GM12891 (cell line): ENCODE measurements at regions not wholly inside any gene's neighbourhood (a gene's known extent, or its start where the extent isn't known, plus 50 kb on each side); places are given as distances from the start of the nearest gene placed in this dataset.

Experiments
- DNase-seq: peaks from one replicate; pipeline ENCODE4 v3.0.0; 2011; ENCODE audit warnings: low spot score; ENCODE audit not compliant: insufficient read length
- FAIRE-seq: peaks from 2 replicates; lab custom pipeline; 2011; peaks lifted over from hg19 to GRCh38; lab: Jason Lieb, UNC
- PAX5 ChIP-seq: IDR thresholded peaks from 2 replicates; pipeline ENCODE4 v1.6.1; 2011; ENCODE audit warnings: low read length, moderate library complexity, mild to moderate bottlenecking; ENCODE audit not compliant: insufficient read depth, severe bottlenecking
- POLR2A ChIP-seq: IDR thresholded peaks from 2 replicates; pipeline ENCODE4 v1.6.1; 2011; ENCODE audit warnings: low read depth, low read length, control low read depth
- POLR2AphosphoS5 ChIP-seq: IDR thresholded peaks from 2 replicates; pipeline ENCODE4 v1.6.1; 2011; ENCODE audit warnings: low read depth, low read length, control low read depth
- POU2F2 ChIP-seq: IDR thresholded peaks from 2 replicates; pipeline ENCODE4 v1.6.1; 2011; ENCODE audit warnings: low read depth, mild to moderate bottlenecking, control low read depth, low read length, moderate library complexity
- SPI1 ChIP-seq: IDR thresholded peaks from 2 replicates; pipeline ENCODE4 v1.6.1; 2011; ENCODE audit warnings: low read depth, low read length, control low read depth
- TAF1 ChIP-seq: IDR thresholded peaks from 2 replicates; pipeline ENCODE4 v1.6.1; 2011; ENCODE audit warnings: low read depth, low read length, control low read depth

DNA sequence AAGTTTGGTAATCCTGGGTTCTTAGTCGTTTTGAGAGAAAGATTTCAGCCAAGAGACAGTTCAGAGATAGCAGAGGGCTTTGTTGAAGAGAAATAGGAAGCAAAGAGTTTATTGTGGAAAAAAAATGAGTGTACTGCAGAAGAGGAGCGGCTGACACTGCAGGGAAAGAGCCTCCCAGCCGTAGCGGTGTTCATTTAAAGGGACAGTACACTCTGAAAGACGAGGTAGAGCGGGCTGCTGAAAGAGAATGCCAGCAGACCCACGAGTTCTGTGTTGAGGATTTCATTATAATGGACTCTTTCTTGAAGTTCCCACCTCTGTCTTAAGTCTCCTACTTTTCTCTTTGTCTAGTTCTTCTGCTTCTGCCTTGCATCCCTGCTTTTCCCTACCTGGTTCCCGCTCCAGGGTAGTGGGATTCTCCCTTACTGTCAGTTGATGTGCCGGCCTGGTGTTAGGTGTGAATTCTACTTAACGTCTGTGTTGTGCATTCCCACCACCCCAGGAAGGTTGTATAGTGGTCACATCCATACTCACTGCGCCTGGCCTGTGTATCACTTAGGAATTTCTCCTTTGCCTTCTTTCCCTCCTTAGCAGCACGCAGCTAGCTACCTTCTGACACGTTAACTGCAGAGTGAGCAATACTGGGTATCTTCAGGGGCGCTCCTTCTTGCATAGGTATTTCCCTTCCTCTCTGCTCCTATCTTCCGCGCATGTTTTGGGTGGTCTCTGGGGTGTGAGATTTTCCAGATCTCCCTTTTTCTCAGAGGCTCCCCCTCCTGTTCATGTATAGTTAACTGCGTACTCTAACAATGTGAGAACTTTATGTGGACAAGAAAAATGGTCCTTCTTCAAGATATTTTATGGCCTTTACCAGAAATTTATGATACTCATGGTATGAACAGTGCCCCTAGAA lies 164.5 kb downstream of the PTH2R start:
- no peak for TF ChIP-seq PAX5
- TF ChIP-seq POU2F2 = no peak
- no peak for TF ChIP-seq POLR2A
- TF ChIP-seq SPI1 = no peak
- TF ChIP-seq TAF1 = no peak
- no peak for TF ChIP-seq POLR2AphosphoS5
- FAIRE-seq (no peak), DNase-seq (no peak)

DNA sequence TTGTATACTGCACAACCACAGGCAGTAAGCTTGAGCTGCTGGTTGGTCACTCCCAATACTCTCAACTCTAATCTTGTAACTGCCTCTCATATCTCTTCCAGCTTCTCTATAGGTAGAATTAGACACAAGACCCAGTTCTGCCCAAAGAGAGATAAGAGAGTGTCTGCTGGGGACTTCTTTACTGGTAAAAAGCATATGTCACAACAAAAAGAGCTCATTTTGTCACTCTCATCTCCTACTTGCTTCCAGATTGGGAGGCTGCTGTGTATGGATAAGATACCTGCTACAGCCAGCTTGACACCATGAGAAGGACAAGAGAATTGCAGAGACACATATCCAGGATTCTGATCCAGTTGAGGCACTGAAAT lies 165.2 kb downstream of the PTH2R start:
- TF ChIP-seq PAX5 (no peak), SPI1 (no peak)
- DNase-seq (no peak), FAIRE-seq (no peak)

DNA sequence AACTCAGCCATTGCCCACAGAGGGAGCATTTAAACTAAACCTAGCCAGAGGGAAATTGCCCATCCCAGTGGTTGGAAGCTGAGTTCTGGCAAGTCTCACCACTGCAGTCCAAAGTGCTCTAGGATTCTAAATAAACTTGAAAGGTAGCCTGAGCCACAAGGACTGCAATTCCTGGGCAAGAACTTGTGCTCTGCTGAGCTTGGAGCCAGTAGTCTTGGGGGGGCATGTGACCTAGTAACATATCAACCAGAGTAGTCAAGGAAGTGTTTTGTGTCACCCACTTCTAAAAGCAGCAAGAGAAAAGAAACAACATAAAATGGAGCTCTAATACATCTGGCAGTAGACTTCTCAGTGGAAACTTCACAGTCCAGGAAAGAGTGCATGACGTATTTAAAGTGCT lies 167.0 kb downstream of the PTH2R start:
- no peak for TF ChIP-seq POU2F2
- TF ChIP-seq SPI1 = no peak
- no peak for TF ChIP-seq TAF1
- TF ChIP-seq PAX5 = no peak
- no peak for TF ChIP-seq POLR2AphosphoS5
- no peak for TF ChIP-seq POLR2A
- no peak for DNase-seq
- no peak for FAIRE-seq

DNA sequence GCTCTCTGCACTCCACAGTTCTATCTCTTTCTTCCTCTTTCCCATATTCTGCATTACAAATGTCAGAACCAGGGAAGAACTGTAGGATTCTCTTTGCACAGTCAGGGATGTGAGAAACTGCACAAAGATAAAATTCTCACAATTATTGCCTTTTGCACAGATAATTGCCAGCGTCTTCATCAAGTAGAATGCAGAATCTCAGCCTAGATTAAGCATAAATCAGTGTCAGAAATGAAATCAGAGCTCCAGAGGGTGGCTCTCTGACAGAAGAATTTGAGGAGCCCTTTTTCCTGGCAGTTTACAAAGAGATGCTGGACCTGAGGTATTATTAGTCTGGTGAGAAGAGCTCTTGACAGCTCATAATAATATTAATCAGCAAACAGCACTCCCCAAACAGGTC lies 173.1 kb downstream of the PTH2R start:
- FAIRE-seq = no peak
- no peak for DNase-seq
- TF ChIP-seq POLR2A (no peak), POU2F2 (no peak), PAX5 (no peak), POLR2AphosphoS5 (no peak), TAF1 (no peak), SPI1 (no peak)

DNA sequence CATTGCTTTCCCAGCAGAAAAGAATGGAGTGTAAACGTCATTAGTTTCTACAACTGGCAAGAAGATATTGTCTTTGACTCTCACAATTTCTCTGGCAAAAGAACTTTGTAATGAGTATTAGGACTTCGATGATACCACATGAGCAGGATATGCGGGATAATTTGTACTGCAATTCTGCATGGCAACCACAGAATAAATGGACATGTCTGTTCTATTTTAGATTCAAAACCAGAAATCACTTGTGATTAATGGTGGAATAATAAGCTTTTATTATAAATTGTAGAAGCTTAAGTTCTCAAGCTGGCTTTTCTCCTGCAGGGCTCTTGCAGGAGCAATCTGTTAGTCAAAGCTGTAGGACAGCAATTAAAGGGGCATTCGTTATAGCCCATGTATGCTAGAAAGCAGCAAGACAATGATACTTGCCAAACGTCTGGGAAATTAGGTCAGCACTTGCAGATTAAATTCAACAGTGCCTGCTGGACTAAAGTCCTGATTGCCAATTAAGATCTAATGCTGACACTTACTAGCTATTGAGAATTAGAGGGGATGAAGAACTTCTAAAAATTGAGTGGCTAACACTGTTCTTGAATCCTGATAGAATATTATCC lies 177.9 kb downstream of the PTH2R start:
- TF ChIP-seq SPI1 = no peak
- no peak for TF ChIP-seq PAX5
- TF ChIP-seq POU2F2 = no peak
- TF ChIP-seq POLR2A = no peak
- TF ChIP-seq POLR2AphosphoS5 = no peak
- TF ChIP-seq TAF1 = no peak
- FAIRE-seq = no peak
- DNase-seq = no peak

DNA sequence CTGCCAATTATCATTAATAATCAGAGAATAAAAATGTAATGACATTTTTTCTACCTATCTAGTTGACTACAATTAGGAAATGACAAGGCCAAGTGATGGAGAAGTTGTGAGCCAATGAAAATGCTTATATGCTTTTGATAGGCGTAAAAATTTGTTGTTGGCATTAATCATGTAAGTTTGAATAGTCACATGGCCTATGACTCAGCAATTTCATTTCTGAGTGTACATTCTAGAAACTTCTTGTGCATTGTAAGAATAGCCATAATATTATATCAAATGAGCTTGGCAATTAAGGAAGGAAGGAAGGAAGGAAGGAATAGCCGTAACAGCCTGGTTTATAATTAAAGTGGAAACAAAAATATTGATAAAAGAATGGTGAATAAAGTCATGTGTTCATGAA lies 179.9 kb downstream of the PTH2R start:
- TF ChIP-seq TAF1 (no peak), SPI1 (no peak), POLR2AphosphoS5 (no peak), POLR2A (no peak), POU2F2 (no peak), PAX5 (no peak)
- no peak for FAIRE-seq
- no peak for DNase-seq

DNA sequence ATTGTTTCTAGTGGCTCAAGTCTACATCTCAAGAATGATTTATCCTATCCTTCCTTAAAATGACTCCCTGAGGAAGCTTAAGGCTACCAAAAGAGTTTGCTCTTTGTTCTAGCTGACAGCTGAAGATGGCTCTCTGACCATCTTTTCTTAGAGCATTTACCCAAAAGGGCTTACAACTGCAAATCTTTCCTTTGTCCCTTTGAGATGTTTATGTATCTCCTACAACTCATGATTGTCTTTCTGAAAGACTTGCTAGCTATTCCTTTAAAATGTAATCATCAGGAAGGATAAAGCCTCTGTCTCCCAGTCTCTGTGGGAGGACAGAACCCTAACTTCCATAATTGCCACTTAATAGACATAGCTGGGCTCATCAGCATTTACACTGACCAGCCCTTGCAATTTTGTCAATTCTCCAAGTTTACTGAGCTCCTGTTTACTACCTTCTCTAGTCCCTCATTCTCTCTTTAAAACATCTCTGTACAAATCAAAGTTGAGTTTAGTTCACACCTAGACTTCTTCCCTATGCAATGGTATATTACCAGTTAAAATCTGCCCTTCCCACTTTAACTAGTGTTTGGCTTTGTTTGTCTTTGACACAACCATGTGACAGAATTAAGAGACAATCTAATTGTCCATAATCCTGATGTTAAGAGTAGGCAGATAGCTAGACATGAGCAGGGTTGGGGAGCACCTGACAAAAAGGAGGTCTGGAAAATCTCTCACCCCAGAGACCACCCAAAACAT lies 188.2 kb downstream of the PTH2R start:
- DNase-seq (no peak), FAIRE-seq (no peak)
- no peak for TF ChIP-seq PAX5
- TF ChIP-seq POLR2AphosphoS5 = no peak
- no peak for TF ChIP-seq POU2F2
- no peak for TF ChIP-seq POLR2A
- TF ChIP-seq TAF1 = no peak
- TF ChIP-seq SPI1 = no peak

DNA sequence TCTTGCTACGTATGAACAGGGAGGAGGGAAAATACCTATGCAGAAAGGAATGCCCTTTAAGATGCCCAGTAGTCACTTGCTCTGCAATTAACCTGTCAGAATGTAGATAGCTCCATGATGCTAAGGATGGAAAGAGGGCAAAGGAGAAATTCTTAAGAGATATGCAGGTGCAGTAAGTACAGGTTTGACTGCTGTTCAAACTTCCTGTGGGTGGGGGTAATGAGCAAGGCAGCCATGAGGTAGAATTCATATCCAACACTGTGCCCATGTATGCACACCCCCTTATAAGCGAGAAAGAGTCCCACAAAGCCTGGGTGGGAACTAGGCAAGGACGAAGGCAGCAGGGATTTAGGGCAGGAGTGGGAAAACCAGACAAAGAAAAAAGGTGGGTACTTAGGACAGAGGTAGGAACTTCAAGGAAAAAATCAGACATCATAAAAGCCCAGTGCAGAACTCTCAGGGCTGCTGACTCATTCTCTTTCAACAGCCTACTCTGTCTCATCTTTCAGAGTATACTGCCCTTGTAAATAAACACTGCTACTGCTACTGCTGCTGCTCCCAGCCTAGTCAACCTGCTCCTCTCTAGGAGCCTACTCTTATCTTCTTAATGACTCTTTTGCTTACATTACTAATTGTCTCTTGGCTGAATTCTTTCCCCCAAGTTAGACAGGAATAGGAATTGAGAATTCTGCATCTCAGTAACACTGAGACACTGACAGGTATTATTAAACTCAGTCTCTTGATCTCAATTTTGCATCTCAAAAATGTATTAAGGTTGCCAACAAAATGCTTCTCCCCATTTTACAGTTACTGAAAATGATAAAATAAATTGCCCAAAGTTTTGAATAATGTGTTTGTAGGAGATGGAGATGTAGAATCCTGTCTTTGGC lies 189.0 kb downstream of the PTH2R start:
- DNase-seq (no peak), FAIRE-seq (no peak)
- TF ChIP-seq TAF1 = no peak
- no peak for TF ChIP-seq SPI1
- no peak for TF ChIP-seq POLR2AphosphoS5
- no peak for TF ChIP-seq POU2F2
- no peak for TF ChIP-seq PAX5
- TF ChIP-seq POLR2A = no peak
